ENCODE measurements at regions not wholly inside any gene's neighbourhood (a gene's known extent, or its start where the extent isn't known, plus 50 kb on each side); places are given as distances from the start of the nearest gene placed in this dataset.
"Not testable (repeated sequence)": the region's sequence is repeated elsewhere in the genome, so short reads cannot be mapped to it uniquely, and the experiment has no call there.

GRCh38 chr21:19523061-19523460 is 1119.5 kb upstream of the TMPRSS15 start:
- Histone ChIP-seq H3K4me1 (ENCODE audit: insufficient read depth, low read length) (no peaks in the 10 kb centered on the region), H3K4me3 (ENCODE audit: low read length) (no peak overlapping the region), H3K27me3 (ENCODE audit: insufficient read depth, low read length, poor library complexity, severe bottlenecking) (no peaks in the 10 kb centered on the region), H3K9me3 (ENCODE audit: low read length) (no peaks in the 10 kb centered on the region), H3K36me3 (ENCODE audit: insufficient read depth, low read length) (no peaks in the 10 kb centered on the region), H3K27ac (ENCODE audit: low read depth, low read length) (no peak overlapping the region)
- DNase-seq: no peak
- H3K4me3 Mint-ChIP-seq: no peak overlapping the region
- no peaks in the 10 kb centered on the region for H3K4me1 Mint-ChIP-seq
- no peak overlapping the region for H3K27ac Mint-ChIP-seq
- no peaks in the 10 kb centered on the region for H3K27me3 Mint-ChIP-seq
- ChIA-PET POLR2A (no interaction called here), CTCF (no interaction called here)
- peaks cover 2 to 18% (median 15%) of the 10 kb centered on the region in 5 donors for H3K9me3 Mint-ChIP-seq
- H3K36me3 Mint-ChIP-seq: no peaks in the 10 kb centered on the region

GRCh38 chr21:19523746-19524145 is 1120.2 kb upstream of the TMPRSS15 start:
- H3K4me1 ChIP-seq (ENCODE audit: insufficient read depth, low read length): no peaks in the 10 kb centered on the region
- no peaks in the 10 kb centered on the region for H3K27me3 ChIP-seq (ENCODE audit: insufficient read depth, low read length, poor library complexity, severe bottlenecking)
- Mint-ChIP-seq H3K36me3 (no peaks in the 10 kb centered on the region), H3K9me3 (peaks cover 2 to 15% (median 15%) of the 10 kb centered on the region in 5 donors), H3K27me3 (no peaks in the 10 kb centered on the region), H3K4me3 (no peak overlapping the region), H3K27ac (no peak overlapping the region), H3K4me1 (no peaks in the 10 kb centered on the region)
- H3K4me3 ChIP-seq (ENCODE audit: low read length): no peak overlapping the region
- CTCF ChIA-PET: no interaction called here
- no peaks in the 10 kb centered on the region for H3K36me3 ChIP-seq (ENCODE audit: insufficient read depth, low read length)
- no peak overlapping the region for H3K27ac ChIP-seq (ENCODE audit: low read depth, low read length)
- POLR2A ChIA-PET: no interaction called here
- no peak for DNase-seq
- H3K9me3 ChIP-seq (ENCODE audit: low read length): no peaks in the 10 kb centered on the region

GRCh38 chr21:19529031-19529430 is 1125.4 kb upstream of the TMPRSS15 start:
- DNase-seq: no peak
- POLR2A ChIA-PET: no interaction called here
- H3K27me3 ChIP-seq (ENCODE audit: insufficient read depth, low read length, poor library complexity, severe bottlenecking): no peaks in the 10 kb centered on the region
- H3K36me3 ChIP-seq (ENCODE audit: insufficient read depth, low read length): no peaks in the 10 kb centered on the region
- Mint-ChIP-seq H3K27ac (no peak overlapping the region), H3K4me1 (no peaks in the 10 kb centered on the region), H3K9me3 (peaks cover 0 to 14% (median 4%) of the 10 kb centered on the region in 5 donors), H3K36me3 (no peaks in the 10 kb centered on the region), H3K4me3 (no peak overlapping the region), H3K27me3 (no peaks in the 10 kb centered on the region)
- CTCF ChIA-PET: no interaction called here
- no peaks in the 10 kb centered on the region for H3K9me3 ChIP-seq (ENCODE audit: low read length)
- no peak overlapping the region for H3K27ac ChIP-seq (ENCODE audit: low read depth, low read length)
- H3K4me1 ChIP-seq (ENCODE audit: insufficient read depth, low read length): no peaks in the 10 kb centered on the region
- no peak overlapping the region for H3K4me3 ChIP-seq (ENCODE audit: low read length)

- no peaks in the 10 kb centered on the region for H3K4me1 ChIP-seq (ENCODE audit: insufficient read depth, low read length)
- Mint-ChIP-seq H3K27me3 (no peaks in the 10 kb centered on the region), H3K36me3 (no peaks in the 10 kb centered on the region), H3K4me1 (no peaks in the 10 kb centered on the region), H3K27ac (no peak overlapping the region), H3K4me3 (no peak overlapping the region), H3K9me3 (peaks cover 3 to 15% (median 6%) of the 10 kb centered on the region in 5 donors)
- ChIA-PET CTCF (no interaction called here), POLR2A (no interaction called here)
- no peaks in the 10 kb centered on the region for H3K9me3 ChIP-seq (ENCODE audit: low read length)
- H3K4me3 ChIP-seq (ENCODE audit: low read length): no peak overlapping the region
- no peak overlapping the region for H3K27ac ChIP-seq (ENCODE audit: low read depth, low read length)
- no peak for DNase-seq
- H3K36me3 ChIP-seq (ENCODE audit: insufficient read depth, low read length): no peaks in the 10 kb centered on the region
- no peaks in the 10 kb centered on the region for H3K27me3 ChIP-seq (ENCODE audit: insufficient read depth, low read length, poor library complexity, severe bottlenecking)
Measured at GRCh38 chr21:19535356-19535755, 1131.8 kb upstream of the TMPRSS15 start.

- Mint-ChIP-seq H3K27me3 (no peaks in the 10 kb centered on the region), H3K4me1 (no peaks in the 10 kb centered on the region), H3K4me3 (no peak overlapping the region), H3K27ac (no peak overlapping the region), H3K9me3 (peaks cover 3 to 18% (median 8%) of the 10 kb centered on the region in 5 donors), H3K36me3 (no peaks in the 10 kb centered on the region)
- ChIA-PET POLR2A (no interaction called here), CTCF (no interaction called here)
- no peaks in the 10 kb centered on the region for H3K9me3 ChIP-seq (ENCODE audit: low read length)
- no peak overlapping the region for H3K4me3 ChIP-seq (ENCODE audit: low read length)
- DNase-seq: no peak
- H3K36me3 ChIP-seq (ENCODE audit: insufficient read depth, low read length): no peaks in the 10 kb centered on the region
- no peak overlapping the region for H3K27ac ChIP-seq (ENCODE audit: low read depth, low read length)
- H3K4me1 ChIP-seq (ENCODE audit: insufficient read depth, low read length): no peaks in the 10 kb centered on the region
- no peaks in the 10 kb centered on the region for H3K27me3 ChIP-seq (ENCODE audit: insufficient read depth, low read length, poor library complexity, severe bottlenecking)
Measured at GRCh38 chr21:19537116-19537515, 1133.5 kb upstream of the TMPRSS15 start.

GRCh38 chr21:19540287-19540686 is 1136.7 kb upstream of the TMPRSS15 start:
- Histone ChIP-seq H3K4me3 (ENCODE audit: low read length) (no peak overlapping the region), H3K4me1 (ENCODE audit: insufficient read depth, low read length) (no peaks in the 10 kb centered on the region), H3K27ac (ENCODE audit: low read depth, low read length) (no peak overlapping the region), H3K36me3 (ENCODE audit: insufficient read depth, low read length) (no peaks in the 10 kb centered on the region), H3K27me3 (ENCODE audit: insufficient read depth, low read length, poor library complexity, severe bottlenecking) (no peaks in the 10 kb centered on the region), H3K9me3 (ENCODE audit: low read length) (no peaks in the 10 kb centered on the region)
- H3K36me3 Mint-ChIP-seq: no peaks in the 10 kb centered on the region
- H3K4me3 Mint-ChIP-seq: no peak overlapping the region
- POLR2A ChIA-PET: no interaction called here
- H3K9me3 Mint-ChIP-seq: peaks cover 9 to 32% (median 15%) of the 10 kb centered on the region in 5 donors
- DNase-seq: no peak
- no peaks in the 10 kb centered on the region for H3K27me3 Mint-ChIP-seq
- H3K4me1 Mint-ChIP-seq: no peaks in the 10 kb centered on the region
- H3K27ac Mint-ChIP-seq: no peak overlapping the region
- CTCF ChIA-PET: no interaction called here

- no peak for DNase-seq
- Histone ChIP-seq H3K4me1 (ENCODE audit: insufficient read depth, low read length) (no peaks in the 10 kb centered on the region), H3K27me3 (ENCODE audit: insufficient read depth, low read length, poor library complexity, severe bottlenecking) (no peaks in the 10 kb centered on the region), H3K27ac (ENCODE audit: low read depth, low read length) (no peak overlapping the region), H3K9me3 (ENCODE audit: low read length) (no peaks in the 10 kb centered on the region), H3K4me3 (ENCODE audit: low read length) (no peak overlapping the region), H3K36me3 (ENCODE audit: insufficient read depth, low read length) (no peaks in the 10 kb centered on the region)
- ChIA-PET POLR2A (no interaction called here), CTCF (no interaction called here)
- Mint-ChIP-seq H3K4me1 (no peaks in the 10 kb centered on the region), H3K4me3 (no peak overlapping the region), H3K27me3 (no peaks in the 10 kb centered on the region), H3K36me3 (no peaks in the 10 kb centered on the region), H3K9me3 (peaks cover 14 to 41% (median 18%) of the 10 kb centered on the region in 5 donors), H3K27ac (no peak overlapping the region)
Measured at GRCh38 chr21:19541602-19542001, 1138.0 kb upstream of the TMPRSS15 start.

GRCh38 chr21:19544493-19544892 is 1140.9 kb upstream of the TMPRSS15 start:
- H3K27ac Mint-ChIP-seq; H3K4me3 Mint-ChIP-seq; H3K9me3 ChIP-seq (ENCODE audit: low read length); DNase-seq; H3K27ac ChIP-seq (ENCODE audit: low read depth, low read length); H3K4me3 ChIP-seq (ENCODE audit: low read length); H3K27me3 ChIP-seq (ENCODE audit: insufficient read depth, low read length, poor library complexity, severe bottlenecking); H3K4me1 Mint-ChIP-seq; H3K27me3 Mint-ChIP-seq; POLR2A ChIA-PET; H3K36me3 ChIP-seq (ENCODE audit: insufficient read depth, low read length); H3K4me1 ChIP-seq (ENCODE audit: insufficient read depth, low read length); H3K36me3 Mint-ChIP-seq; CTCF ChIA-PET: not testable (repeated sequence)
- peaks cover 14 to 44% (median 18%) of the 10 kb centered on the region in 5 donors for H3K9me3 Mint-ChIP-seq
